Body of pancreas (tissue), 4 donors: ENCODE measurements at regions not wholly inside any gene's neighbourhood (a gene's known extent, or its start where the extent isn't known, plus 50 kb on each side); places are given as distances from the start of the nearest gene placed in this dataset.

ENCODE experiments used
- CTCF ChIP-seq, 7 experiments: fragments of 450-650 bp in 4 of 7; fragments of 200-600 bp in 3 of 7; sonication (generic) in 3 of 7; IDR thresholded peaks; one replicate each; pipeline ENCODE4 v1.5.1; 2016 to 2019; ENCODE audit warnings: antibody characterized with exemption in 7 of 7
- POLR2A ChIP-seq, 3 donors: fragments of 450-650 bp; IDR thresholded peaks; one replicate each; pipeline ENCODE4 v1.6.1; 2016; ENCODE audit warnings: antibody characterized with exemption in 3 of 3, mild to moderate bottlenecking in 2 of 3

- TF ChIP-seq CTCF (IDR thresholded peaks at IDR 0.05) (no peak), POLR2A (IDR thresholded peaks at IDR 0.05) (no peak)
Measured at GRCh38 chr5:153318556-153318955, 171.9 kb upstream of the GRIA1 start.
